Type B pancreatic cell (in vitro differentiated cells): ENCODE measurements at regions not wholly inside any gene's neighbourhood (a gene's known extent, or its start where the extent isn't known, plus 50 kb on each side); places are given as distances from the start of the nearest gene placed in this dataset.

Experiments
- DNase-seq: peaks from one replicate; pipeline ENCODE4 v3.0.0; 2021; ENCODE audit warnings: mixed read lengths; ENCODE audit not compliant: unreplicated experiment; ENCODE audit errors: extremely low spot score
- H3K27ac Mint-ChIP-seq: 2 replicates; pipeline ENCODE4 v1.8.0; 2021; ENCODE audit warnings: mild to moderate bottlenecking, mixed read lengths
- H3K27me3 Mint-ChIP-seq: 2 replicates; pipeline ENCODE4 v1.8.0; 2021; ENCODE audit warnings: mixed read lengths
- H3K36me3 Mint-ChIP-seq: 2 replicates; pipeline ENCODE4 v1.8.0; 2021; ENCODE audit warnings: mixed read lengths
- H3K4me1 Mint-ChIP-seq: one replicate; pipeline ENCODE4 v1.8.0; 2021; ENCODE audit warnings: mixed read lengths; ENCODE audit not compliant: unreplicated experiment
- H3K4me3 Mint-ChIP-seq: 2 replicates; pipeline ENCODE4 v1.8.0; 2021; ENCODE audit warnings: mild to moderate bottlenecking, mixed read lengths
- H3K9me3 Mint-ChIP-seq: 2 replicates; pipeline ENCODE4 v1.8.0; 2021; ENCODE audit warnings: mixed read lengths
- TF ChIP-seq, protein P1 (sequence below): fragments of 200-600 bp; sonication (generic); conservative IDR thresholded peaks from 2 replicates; pipeline ENCODE4 v1.5.0; 2021; ENCODE audit warnings: antibody characterized with exemption, mild to moderate bottlenecking

DNA sequence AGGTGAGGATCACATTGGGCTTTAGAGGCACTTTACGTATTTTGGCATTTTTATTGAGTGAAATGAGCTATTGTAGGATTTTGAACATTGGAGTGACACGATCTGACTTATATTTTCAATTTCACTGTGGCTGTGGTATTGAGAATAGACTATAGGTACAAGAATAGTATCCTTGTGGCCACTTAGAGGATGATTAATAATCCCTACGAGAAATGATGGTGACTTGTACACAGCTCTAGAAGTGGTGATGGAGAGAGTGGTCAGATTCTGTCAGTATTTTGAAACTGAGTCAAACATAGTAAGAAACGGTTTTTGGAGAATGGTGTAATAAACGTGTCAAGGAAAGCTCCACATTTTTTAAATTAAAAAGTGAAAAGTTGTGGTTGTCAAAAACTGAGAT is 494.7 kb downstream of the EPHA5 start:
- H3K9me3 Mint-ChIP-seq = no peaks in the 10 kb centered on the region
- no peak overlapping the region for H3K4me3 Mint-ChIP-seq
- H3K4me1 Mint-ChIP-seq = no peaks in the 10 kb centered on the region
- H3K27ac Mint-ChIP-seq = no peak overlapping the region
- H3K36me3 Mint-ChIP-seq = no peaks in the 10 kb centered on the region
- TF ChIP-seq, protein P1, sequence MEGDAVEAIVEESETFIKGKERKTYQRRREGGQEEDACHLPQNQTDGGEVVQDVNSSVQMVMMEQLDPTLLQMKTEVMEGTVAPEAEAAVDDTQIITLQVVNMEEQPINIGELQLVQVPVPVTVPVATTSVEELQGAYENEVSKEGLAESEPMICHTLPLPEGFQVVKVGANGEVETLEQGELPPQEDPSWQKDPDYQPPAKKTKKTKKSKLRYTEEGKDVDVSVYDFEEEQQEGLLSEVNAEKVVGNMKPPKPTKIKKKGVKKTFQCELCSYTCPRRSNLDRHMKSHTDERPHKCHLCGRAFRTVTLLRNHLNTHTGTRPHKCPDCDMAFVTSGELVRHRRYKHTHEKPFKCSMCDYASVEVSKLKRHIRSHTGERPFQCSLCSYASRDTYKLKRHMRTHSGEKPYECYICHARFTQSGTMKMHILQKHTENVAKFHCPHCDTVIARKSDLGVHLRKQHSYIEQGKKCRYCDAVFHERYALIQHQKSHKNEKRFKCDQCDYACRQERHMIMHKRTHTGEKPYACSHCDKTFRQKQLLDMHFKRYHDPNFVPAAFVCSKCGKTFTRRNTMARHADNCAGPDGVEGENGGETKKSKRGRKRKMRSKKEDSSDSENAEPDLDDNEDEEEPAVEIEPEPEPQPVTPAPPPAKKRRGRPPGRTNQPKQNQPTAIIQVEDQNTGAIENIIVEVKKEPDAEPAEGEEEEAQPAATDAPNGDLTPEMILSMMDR = no peak
- no peaks in the 10 kb centered on the region for H3K27me3 Mint-ChIP-seq
- DNase-seq = no peak

DNA sequence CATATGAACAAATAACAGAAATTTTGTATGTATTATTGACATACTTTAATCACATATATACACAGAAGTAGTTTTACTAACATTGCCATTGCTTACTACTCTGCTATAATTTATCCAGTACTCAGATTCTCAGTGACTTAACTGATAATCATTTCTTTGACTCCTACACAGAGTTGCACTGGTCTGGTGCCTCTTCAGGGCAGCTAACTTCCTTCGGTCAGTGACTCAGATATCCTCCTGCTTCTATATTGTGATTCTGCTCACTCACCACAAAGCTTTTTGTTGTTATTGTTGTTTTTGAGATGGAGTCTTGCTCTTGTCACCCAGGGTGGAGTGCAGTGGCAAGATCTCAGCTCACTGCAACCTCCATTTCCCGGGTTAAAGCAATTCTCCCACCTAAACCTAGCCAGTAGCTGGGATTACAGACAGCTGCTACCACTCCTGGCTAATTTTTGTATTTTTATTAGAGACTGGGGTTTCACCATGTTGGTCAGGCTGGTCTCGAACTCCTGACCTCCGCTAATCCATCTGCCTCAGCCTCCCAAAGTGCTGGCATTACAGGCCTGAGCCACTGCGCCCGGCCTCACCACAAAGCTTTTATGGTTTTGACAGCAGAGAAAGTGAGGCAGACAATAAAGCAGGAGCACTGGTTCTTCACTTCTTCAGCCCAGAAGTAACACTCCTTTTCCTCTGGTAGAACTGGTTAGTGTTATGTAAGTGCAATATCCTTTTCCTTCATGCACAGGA is 499.3 kb downstream of the EPHA5 start:
- TF ChIP-seq, protein P1 = no peak
- H3K36me3 Mint-ChIP-seq = no peaks in the 10 kb centered on the region
- H3K4me3 Mint-ChIP-seq = no peak overlapping the region
- no peaks in the 10 kb centered on the region for H3K9me3 Mint-ChIP-seq
- DNase-seq = no peak
- H3K27me3 Mint-ChIP-seq = no peaks in the 10 kb centered on the region
- no peaks in the 10 kb centered on the region for H3K4me1 Mint-ChIP-seq
- no peak overlapping the region for H3K27ac Mint-ChIP-seq

DNA sequence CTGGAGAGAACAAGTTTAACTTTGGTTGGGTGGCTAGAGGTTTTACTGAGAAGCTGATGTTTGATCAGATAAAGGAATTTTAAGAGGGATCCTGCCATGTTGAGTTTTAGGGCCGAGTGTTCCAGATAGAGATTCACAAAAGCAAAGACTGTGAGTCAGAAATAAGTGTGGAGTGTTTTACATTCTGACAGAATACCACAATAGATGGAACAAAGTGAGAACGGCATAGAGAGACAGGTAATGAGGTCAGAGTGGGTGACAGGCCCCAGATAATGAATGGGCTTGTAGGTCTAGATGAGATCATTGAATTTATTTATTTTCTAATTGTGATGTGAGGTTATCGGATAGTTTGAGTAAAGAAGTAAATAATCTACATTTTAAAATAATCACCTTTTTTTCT is 502.6 kb downstream of the EPHA5 start:
- TF ChIP-seq, protein P1 = no peak
- DNase-seq = no peak
- H3K27me3 Mint-ChIP-seq = no peaks in the 10 kb centered on the region
- H3K4me1 Mint-ChIP-seq = no peaks in the 10 kb centered on the region
- no peak overlapping the region for H3K27ac Mint-ChIP-seq
- H3K9me3 Mint-ChIP-seq = no peaks in the 10 kb centered on the region
- no peak overlapping the region for H3K4me3 Mint-ChIP-seq
- H3K36me3 Mint-ChIP-seq = no peaks in the 10 kb centered on the region

DNA sequence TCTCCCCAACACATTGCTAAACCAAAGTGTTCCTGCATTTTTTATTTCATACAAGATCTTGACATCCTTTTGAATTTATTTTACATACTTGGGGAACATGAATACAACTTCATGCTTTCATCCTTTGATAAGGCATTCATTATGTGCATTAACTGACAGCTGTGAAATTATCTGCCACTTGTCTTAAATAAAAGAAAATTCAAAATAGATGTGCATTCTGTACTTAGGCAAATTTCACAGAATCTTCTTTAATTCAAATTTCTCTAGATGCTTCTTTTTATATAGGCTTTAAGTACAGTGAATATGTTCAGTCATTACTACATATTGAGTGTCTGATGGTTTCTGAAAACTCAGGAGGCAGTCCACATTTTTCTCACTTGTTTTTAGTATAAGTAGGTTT is 518.1 kb downstream of the EPHA5 start:
- no peaks in the 10 kb centered on the region for H3K36me3 Mint-ChIP-seq

DNA sequence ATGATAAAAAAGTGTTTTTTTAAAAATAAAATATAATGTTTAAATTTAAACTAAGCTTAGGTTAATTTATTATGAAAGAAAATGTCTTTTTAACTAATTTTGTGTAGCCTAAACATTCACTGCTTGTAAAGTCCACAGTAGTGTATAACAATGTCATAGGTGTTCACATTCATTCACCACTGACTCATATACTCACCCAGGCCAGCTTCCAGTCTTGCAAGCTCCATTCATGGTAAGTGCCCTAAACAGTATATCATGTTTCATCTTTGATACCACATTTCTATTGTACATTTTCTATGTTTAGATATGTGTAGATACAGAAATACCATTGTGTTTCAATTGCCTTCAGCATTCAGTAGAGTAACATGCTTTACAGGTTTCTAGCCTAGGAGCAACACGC is 530.3 kb downstream of the EPHA5 start:
- Mint-ChIP-seq H3K9me3 (peaks cover 5% of the 10 kb centered on the region), H3K27ac (no peak overlapping the region), H3K4me3 (no peak overlapping the region)

More for the DNA sequence above, 518.1 kb downstream of the EPHA5 start:
- DNase-seq = no peak
- no peak overlapping the region for H3K4me3 Mint-ChIP-seq
- no peaks in the 10 kb centered on the region for H3K4me1 Mint-ChIP-seq
- H3K9me3 Mint-ChIP-seq = no peaks in the 10 kb centered on the region
- TF ChIP-seq, protein P1 = no peak
- no peaks in the 10 kb centered on the region for H3K27me3 Mint-ChIP-seq
- no peak overlapping the region for H3K27ac Mint-ChIP-seq

More for the DNA sequence above, 530.3 kb downstream of the EPHA5 start:
- Mint-ChIP-seq H3K4me1 (no peaks in the 10 kb centered on the region), H3K27me3 (no peaks in the 10 kb centered on the region), H3K36me3 (no peaks in the 10 kb centered on the region)
- TF ChIP-seq, protein P1 = no peak
- DNase-seq = no peak
